Erythroblast (primary cell): ENCODE measurements at regions not wholly inside any gene's neighbourhood (a gene's known extent, or its start where the extent isn't known, plus 50 kb on each side); places are given as distances from the start of the nearest gene placed in this dataset.

Experiments used
- GATA1 ChIP-seq: IDR thresholded peaks from 2 replicates; pipeline ENCODE4 v1.6.1; 2011; ENCODE audit warnings: low read depth, mild to moderate bottlenecking, control low read depth, low read length, moderate library complexity
- POLR2A ChIP-seq: IDR thresholded peaks from 2 replicates; pipeline ENCODE4 v1.6.1; 2011; ENCODE audit warnings: mild to moderate bottlenecking, low read length

- no peak for TF ChIP-seq POLR2A
- no peak for TF ChIP-seq GATA1
These were observed 1336.5 kb upstream of the SLC39A10 start for GRCh38 chr2:194320520-194320919.
